Esophagus muscularis mucosa (tissue), 4 donors: ENCODE measurements at regions not wholly inside any gene's neighbourhood (a gene's known extent, or its start where the extent isn't known, plus 50 kb on each side); places are given as distances from the start of the nearest gene placed in this dataset.

Source experiments
- DNase-seq: peaks from one replicate; pipeline ENCODE4 v3.0.0-alpha.2; 2017; ENCODE audit errors: extremely low spot score
- H3K27ac ChIP-seq, 4 donors: fragments of 200-600 bp; sonication (generic); replicated peaks in 1 of 4; 1 replicate in 3 of 4; 2 replicates in 1 of 4; pipeline ENCODE4 v1.5.1; 2016 to 2019; ENCODE audit warnings: mild to moderate bottlenecking in 1 of 4
- H3K27me3 ChIP-seq, 4 donors: fragments of 200-600 bp; sonication (generic); one replicate each; pipeline versions ENCODE4 v1.5.1 to v1.6.0; 2016 to 2019
- H3K36me3 ChIP-seq, 4 donors: fragments of 200-600 bp; sonication (generic); one replicate each; pipeline ENCODE4 v1.5.1; 2016 to 2019
- H3K4me1 ChIP-seq, 4 donors: fragments of 200-600 bp; sonication (generic); one replicate each; pipeline ENCODE4 v1.5.1; 2016 to 2019
- H3K4me3 ChIP-seq, 4 donors: fragments of 200-600 bp; sonication (generic); 1 replicate in 2 of 4; 2 replicates in 2 of 4; pipeline ENCODE4 v1.5.1; 2016 to 2019; ENCODE audit warnings: mild to moderate bottlenecking in 4 of 4, moderate library complexity in 1 of 4
- H3K9me3 ChIP-seq, 4 donors: fragments of 200-600 bp; sonication (generic); 1 replicate in 3 of 4; 2 replicates in 1 of 4; pipeline ENCODE4 v1.5.1; 2016 to 2019
- CTCF ChIP-seq, 3 experiments: fragments of 200-600 bp in 2 of 3; fragments of 450-650 bp in 1 of 3; sonication (generic) in 2 of 3; IDR thresholded peaks; one replicate each; pipeline ENCODE4 v1.5.1; 2017 to 2019; ENCODE audit warnings: antibody characterized with exemption in 3 of 3, mild to moderate bottlenecking in 2 of 3, moderate library complexity in 1 of 3
- EP300 ChIP-seq: sonication (generic); formaldehyde crosslinking; IDR thresholded peaks from one replicate; pipeline ENCODE4 v1.6.1; 2017; ENCODE audit warnings: antibody characterized with exemption
- POLR2A ChIP-seq: fragments of 450-650 bp; IDR thresholded peaks from one replicate; pipeline ENCODE4 v1.6.1; 2017; ENCODE audit warnings: antibody characterized with exemption, moderate library complexity, mild to moderate bottlenecking, low read depth
- POLR2AphosphoS5 ChIP-seq, 2 donors: sonication (generic); formaldehyde crosslinking; IDR thresholded peaks; one replicate each; pipeline ENCODE4 v1.6.1; 2017; ENCODE audit warnings: antibody characterized with exemption in 2 of 2
- WGBS: methylation state at CpG from one replicate; pipeline ENCODE4 v1.1.5; 2018; 5-methylcytosine and 5-hydroxymethylcytosine counted together
- intact Hi-C: fragments of 100-400 bp; cut with DNase I; formaldehyde crosslinking; loops from one replicate; pipeline ENCODE4 v1.15.1; 2023

GRCh38 chr5:152306386-152306785, 98.7 kb downstream of the NMUR2 start:
- intact Hi-C loops = no loop called here

GRCh38 chr5:152305525-152305924, 99.6 kb downstream of the NMUR2 start:
- intact Hi-C loops = no loop called here
- 82% methylated on average over 3 of the region's 3 CpGs for WGBS
- no peak overlapping the region for H3K4me3 ChIP-seq
- no peaks in the 10 kb centered on the region for H3K27me3 ChIP-seq
- H3K27ac ChIP-seq = no peak overlapping the region
- H3K9me3 ChIP-seq = no peaks in the 10 kb centered on the region
- no peak for TF ChIP-seq POLR2A
- no peak for TF ChIP-seq EP300
- no peak for TF ChIP-seq POLR2AphosphoS5 (IDR thresholded peaks at IDR 0.05)
- TF ChIP-seq CTCF (IDR thresholded peaks at IDR 0.05) = no peak
- no peaks in the 10 kb centered on the region for H3K4me1 ChIP-seq
- H3K36me3 ChIP-seq = no peaks in the 10 kb centered on the region
- no peak for DNase-seq

More at GRCh38 chr5:152306386-152306785, 98.7 kb downstream of the NMUR2 start:
- no peaks in the 10 kb centered on the region for H3K4me1 ChIP-seq
- no peak overlapping the region for H3K27ac ChIP-seq
- H3K9me3 ChIP-seq = no peaks in the 10 kb centered on the region
- H3K36me3 ChIP-seq = no peaks in the 10 kb centered on the region
- WGBS = 86% methylated on average over 2 of the region's 2 CpGs
- peak; percentile 70 for DNase-seq
- H3K4me3 ChIP-seq = no peak overlapping the region
- no peak for TF ChIP-seq POLR2A
- TF ChIP-seq CTCF (IDR thresholded peaks at IDR 0.05) = no peak
- no peak for TF ChIP-seq POLR2AphosphoS5 (IDR thresholded peaks at IDR 0.05)
- TF ChIP-seq EP300 = no peak
- H3K27me3 ChIP-seq = no peaks in the 10 kb centered on the region

GRCh38 chr5:152303841-152304240, 101.2 kb downstream of the NMUR2 start:
- H3K4me1 ChIP-seq = no peaks in the 10 kb centered on the region
- no peaks in the 10 kb centered on the region for H3K9me3 ChIP-seq
- H3K27ac ChIP-seq = no peak overlapping the region
- intact Hi-C loops = no loop called here
- DNase-seq = peak; percentile 85
- no peak for TF ChIP-seq POLR2A
- TF ChIP-seq POLR2AphosphoS5 (IDR thresholded peaks at IDR 0.05) = no peak
- TF ChIP-seq EP300 = no peak
- TF ChIP-seq CTCF (IDR thresholded peaks at IDR 0.05) = no peak
- no peak overlapping the region for H3K4me3 ChIP-seq
- H3K27me3 ChIP-seq = no peaks in the 10 kb centered on the region
- H3K36me3 ChIP-seq = no peaks in the 10 kb centered on the region

GRCh38 chr5:152297866-152298265, 107.2 kb downstream of the NMUR2 start:
- TF ChIP-seq POLR2AphosphoS5 (IDR thresholded peaks at IDR 0.05) (no peak), CTCF (IDR thresholded peaks at IDR 0.05) (no peak)
- no peak for DNase-seq
- intact Hi-C loops = no loop called here
- no peaks in the 10 kb centered on the region for H3K27me3 ChIP-seq
- no peak overlapping the region for H3K4me3 ChIP-seq
- no peaks in the 10 kb centered on the region for H3K9me3 ChIP-seq
- H3K36me3 ChIP-seq = no peaks in the 10 kb centered on the region
- H3K27ac ChIP-seq = no peak overlapping the region
- H3K4me1 ChIP-seq = no peaks in the 10 kb centered on the region

GRCh38 chr5:152293189-152293588, 111.9 kb downstream of the NMUR2 start:
- Histone ChIP-seq H3K9me3 (peaks cover 0 to 6% (median 0%) of the 10 kb centered on the region in 4 donors), H3K27me3 (no peaks in the 10 kb centered on the region), H3K36me3 (no peaks in the 10 kb centered on the region), H3K4me3 (no peak overlapping the region), H3K27ac (no peak overlapping the region), H3K4me1 (peaks cover 8 to 13% (median 10%) of the 10 kb centered on the region in 4 donors)
- 63% methylated on average over 2 of the region's 2 CpGs for WGBS
- DNase-seq = no peak
- TF ChIP-seq POLR2AphosphoS5 (IDR thresholded peaks at IDR 0.05) (no peak), CTCF (IDR thresholded peaks at IDR 0.05) (no peak), EP300 (no peak), POLR2A (no peak)
- intact Hi-C loops = no loop called here
